ENCODE measurements at regions not wholly inside any gene's neighbourhood (a gene's known extent, or its start where the extent isn't known, plus 50 kb on each side); places are given as distances from the start of the nearest gene placed in this dataset.
"Not testable (repeated sequence)": the region's sequence is repeated elsewhere in the genome, so short reads cannot be mapped to it uniquely, and the experiment has no call there.

DNA sequence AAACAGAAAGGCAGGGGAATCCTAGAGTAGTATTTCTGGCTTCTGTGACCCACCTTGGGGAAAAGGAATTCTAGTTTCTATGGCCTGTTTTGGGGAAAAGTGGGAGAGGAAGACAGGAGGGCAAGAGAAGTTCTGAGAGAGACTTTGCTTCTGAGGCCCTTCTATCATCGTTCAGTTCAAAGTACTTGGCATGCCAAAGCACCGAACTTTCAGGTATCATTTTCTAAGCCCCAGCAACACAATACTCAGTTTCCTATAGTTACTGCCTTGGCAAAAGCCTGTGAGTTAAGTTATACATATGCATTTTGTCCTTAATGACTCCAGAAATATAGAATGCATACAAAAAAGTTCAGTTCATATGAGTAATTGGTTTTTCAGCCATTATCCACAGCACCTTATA lies 74.1 kb upstream of the CHD2 start:
- DNase-seq, result no peak

DNA sequence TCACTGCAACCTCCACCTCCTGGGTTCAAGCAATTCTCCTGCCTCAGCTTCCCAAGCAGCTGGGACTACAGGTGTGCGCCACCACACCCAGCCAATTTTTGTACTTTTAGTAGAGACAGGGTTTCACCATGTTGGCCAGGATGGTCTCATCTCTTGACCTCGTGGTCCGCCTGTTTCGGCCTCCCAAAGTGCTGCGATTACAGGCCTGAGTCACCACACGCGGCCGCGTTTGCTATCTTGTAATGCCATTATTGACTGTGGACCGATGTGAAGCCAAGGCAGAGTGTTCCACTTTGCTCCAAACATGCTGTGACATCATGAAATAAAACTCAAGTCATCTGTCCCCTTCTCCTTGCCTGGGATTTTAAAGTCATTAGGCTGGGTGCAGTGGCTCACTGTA lies 72.1 kb upstream of the CHD2 start:
- DNase-seq, result not testable (repeated sequence)

DNA sequence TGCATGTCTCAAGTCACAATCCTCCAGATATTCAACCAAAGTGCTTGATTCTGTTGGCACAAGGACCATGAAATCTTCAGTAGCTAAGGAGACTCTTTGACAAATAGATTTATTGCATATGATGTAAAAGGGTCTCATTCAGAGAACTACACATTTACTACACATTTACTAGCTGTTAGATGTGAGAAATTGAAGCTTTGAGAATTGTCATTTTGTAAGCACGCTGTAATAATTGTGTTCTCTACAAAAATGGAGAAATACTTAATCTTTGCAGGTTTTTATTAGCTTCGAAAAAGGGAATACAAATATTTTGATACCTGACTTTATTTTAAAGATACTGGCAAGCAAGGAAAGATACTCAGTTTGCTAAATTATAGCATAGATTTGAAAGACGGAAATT lies 70.2 kb upstream of the CHD2 start:
- DNase-seq, result no peak

DNA sequence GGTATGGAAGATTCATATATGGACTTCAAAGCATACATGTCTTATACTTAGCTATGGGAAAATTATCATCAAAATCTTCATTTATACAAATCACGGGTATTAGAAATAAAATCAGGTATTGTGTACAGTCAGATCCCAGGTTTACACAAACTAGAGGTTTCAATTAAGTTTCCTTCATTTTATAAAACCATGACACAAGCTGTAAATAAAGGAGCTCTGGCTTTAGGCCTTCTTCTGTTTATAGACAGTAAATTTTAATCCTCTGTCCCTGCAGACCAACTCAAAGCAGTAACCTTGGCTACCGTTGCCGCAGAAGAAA lies 68.8 kb upstream of the CHD2 start:
- DNase-seq, result no peak

DNA sequence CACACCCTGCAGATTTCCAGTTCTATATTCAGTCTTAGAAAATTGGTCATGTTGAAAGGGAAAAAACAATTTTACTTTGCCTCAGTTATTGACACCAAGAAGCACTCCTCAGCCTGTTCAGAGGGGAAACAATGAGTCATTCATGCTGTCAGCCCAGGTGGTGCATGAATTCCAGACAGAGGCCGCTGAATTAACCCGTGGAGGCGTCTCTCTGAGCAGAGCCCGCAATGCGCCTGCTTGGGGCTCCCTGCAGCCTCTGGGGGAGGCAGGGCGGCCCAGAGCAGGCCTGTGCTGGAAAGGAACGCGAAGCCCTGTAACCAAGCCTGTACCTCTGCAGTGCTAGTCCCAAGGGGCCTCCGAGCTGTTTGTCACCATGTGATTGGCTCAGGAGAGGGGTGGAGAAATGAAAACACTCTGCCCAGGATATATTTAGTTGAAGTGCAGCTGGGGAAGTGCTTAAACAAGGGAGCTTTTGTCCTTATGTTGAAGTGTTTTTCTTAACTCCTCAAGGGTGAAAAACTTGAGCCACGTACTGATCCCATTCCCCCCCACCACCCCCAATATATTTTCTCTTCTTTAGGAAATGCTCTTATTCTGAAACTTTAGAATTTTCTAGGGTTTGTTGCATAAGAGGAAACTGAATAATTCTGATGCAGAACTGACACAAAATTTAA lies 68.3 kb upstream of the CHD2 start:
- peak; percentile 95 for DNase-seq

DNA sequence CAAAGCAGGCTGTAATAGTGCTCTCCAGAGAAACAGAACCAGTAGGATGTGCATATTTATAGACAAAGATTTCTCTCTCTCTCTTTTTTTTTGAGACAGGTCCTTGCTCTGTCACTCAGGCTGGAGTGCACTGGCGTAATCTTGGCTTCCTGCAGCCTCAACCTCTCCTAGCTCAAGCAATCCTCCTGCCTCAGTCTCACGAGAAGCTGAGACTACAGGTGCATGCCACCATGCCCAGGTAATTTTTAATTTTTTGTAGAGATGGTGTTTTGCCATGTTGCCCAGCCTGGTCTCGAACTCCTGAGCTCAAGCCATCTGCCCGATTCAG lies 67.1 kb upstream of the CHD2 start:
- no peak for DNase-seq

DNA sequence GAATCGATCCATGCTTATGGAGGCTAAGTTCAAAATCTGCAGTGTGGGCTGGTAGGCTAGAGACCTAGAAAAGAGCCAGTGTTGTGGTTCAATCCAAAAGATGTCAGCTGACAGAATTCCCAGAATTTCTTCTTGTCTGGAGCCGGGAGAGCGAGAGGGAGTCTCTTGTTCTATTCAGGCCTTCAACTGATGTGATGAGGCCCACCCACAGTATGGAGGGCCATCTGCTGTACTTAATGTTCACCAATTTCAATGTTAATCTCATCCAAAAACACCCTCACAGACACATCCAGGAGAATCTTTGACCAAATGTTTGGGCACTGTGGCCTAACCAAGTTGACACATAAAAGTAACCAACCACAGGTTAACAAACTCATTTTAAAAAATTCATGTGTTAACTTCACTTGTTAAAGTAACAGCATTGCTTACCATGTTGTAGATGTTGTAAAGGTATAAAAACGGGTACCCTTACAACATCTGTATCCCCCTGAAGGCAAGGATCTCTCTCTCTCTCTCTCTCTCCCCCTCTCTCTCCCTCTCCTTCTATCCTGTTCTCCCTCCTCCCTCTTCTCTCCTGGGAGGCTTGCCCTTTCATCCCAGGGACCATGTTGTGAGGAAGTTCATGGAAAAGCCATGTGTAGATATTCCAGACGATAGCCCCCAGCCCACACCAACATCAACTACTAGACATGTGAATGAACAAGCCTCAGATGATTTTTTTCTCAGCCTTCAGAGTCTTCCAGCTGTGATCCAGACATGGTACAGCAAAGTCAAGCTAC lies 66.4 kb upstream of the CHD2 start:
- no peak for DNase-seq

DNA sequence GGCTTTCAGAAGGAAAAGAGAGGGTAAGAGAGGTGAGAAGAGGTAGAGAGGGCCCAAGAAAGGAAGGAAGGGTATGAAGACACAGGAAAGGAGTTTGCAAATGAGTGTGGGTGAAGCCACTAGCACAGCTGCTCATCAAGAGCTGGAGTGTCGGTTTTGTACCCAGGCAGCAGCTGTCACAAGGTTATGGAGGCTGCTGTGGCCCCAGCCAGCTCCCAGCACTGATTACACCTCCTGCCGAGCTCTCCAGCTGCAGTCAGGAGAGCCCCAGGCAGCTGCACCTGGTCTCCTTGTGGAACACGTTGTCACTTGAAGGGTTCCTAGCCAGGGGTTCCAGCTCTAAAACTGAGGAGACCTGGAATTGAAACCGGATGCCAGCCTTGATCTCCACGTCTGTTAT lies 60.4 kb upstream of the CHD2 start:
- no peak for DNase-seq

DNA sequence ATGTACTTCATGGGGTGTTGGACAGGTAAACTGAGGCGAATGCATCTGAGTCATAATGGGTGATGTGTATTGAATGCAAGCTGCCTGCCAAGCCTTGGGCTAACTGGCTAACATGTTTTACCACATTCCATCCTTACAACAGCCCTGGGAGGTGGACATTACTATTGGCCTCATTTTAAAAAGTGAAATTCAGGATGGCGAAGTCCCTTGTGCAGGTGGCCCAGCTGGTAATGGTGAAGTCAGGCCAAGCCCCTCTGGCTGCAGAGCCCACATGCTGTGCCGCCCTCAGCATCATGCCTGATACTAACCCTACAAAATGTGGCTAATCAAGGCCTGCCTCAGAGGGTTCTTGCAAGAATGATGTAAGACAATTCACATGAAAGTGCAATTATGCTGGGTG lies 60.0 kb upstream of the CHD2 start:
- no peak for DNase-seq

DNA sequence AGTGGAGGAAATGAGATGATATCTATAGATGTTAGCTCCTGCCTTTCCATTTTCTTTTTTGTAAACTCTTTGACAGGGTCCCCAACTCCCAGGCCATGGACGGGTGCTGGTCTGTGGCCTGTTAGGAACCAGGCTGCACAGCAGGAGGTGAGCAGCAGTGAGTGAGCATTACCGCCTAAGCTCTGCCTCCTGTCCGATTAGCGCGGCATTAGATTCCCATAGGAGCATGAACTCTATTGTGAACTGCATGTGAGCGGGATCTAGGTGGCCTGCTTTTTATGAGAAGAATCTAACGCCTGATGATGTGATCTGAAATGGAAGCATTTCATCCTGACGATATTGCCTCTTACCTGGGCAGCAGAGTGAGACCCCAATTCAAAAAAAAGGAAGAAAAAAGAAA lies 56.8 kb upstream of the CHD2 start:
- no peak for DNase-seq

DNA sequence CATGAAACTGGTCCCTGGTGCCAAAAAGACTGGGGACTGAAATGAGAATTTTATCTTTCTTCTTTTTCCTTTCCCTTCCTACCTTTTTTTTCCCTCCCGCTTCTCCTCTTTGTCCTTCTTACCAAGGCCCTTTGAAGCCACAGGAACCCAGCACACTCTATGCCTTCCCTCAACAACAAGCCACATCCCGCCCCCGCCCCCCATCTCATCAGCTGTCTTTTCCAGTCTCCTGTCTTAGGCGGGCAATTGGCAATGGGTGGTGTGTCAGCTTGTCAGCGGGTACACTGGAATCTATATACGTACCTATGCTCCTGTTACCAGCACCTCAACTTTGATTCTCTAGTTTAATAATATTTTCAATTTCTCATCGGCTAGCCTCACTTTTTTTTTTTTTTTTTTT lies 56.3 kb upstream of the CHD2 start:
- no peak for DNase-seq

DNA sequence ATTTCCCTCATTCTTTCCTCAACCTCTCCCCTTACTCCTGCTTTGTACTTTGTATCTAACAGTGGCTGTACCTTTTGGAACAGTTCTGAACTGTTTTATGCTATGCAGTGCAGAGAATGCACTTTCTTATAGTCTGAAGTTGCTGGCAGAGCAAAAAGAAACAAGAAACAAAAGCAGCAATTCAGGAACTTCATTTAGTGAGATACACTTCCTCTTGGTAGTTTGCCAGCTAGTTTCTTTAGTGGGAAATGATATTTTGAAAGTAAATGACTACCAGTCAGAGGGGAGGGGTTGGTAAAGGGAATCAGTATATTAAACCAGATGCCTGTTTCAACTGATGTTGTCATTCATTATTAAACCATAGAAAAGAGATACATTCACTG lies 55.0 kb upstream of the CHD2 start:
- DNase-seq, result peak; percentile 32

DNA sequence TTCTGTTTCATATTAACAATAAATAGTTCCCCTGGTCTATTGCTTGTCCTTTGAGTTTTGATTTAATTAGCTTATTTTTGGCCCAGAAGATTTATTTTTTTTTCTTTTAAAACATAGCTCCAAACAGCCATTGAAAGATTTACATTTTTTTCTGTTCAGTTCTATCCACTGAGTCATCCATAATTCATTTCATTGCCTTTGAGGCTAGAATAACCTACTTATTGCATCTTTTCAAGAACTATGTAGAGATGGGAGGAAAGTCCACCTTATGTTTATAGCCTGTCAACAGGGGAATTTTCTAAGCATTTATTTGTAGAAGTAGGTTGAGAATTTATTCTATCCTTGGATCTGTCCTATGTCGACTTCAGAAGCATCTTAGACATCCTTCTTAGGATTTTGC lies 53.4 kb upstream of the CHD2 start:
- DNase-seq, result peak; percentile 62

DNA sequence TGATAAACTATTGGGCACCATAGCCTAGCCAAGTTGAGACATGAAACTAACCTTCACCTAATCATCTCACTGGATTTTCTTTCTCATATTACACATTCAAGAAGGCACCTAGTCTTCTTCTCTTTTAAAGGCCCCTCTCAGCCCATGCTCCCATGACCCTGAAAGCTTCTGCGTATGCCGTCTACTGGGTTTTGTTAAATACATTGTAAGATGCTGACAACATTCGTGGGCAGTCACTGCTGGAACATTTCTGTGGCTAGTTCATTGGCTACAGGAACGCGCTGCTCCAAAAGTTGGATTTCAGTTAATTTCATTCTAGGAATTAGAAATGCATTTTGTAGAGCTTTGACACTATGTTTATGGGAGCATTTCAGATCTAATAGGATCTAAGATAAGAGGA lies 52.3 kb upstream of the CHD2 start:
- DNase-seq, result no peak

DNA sequence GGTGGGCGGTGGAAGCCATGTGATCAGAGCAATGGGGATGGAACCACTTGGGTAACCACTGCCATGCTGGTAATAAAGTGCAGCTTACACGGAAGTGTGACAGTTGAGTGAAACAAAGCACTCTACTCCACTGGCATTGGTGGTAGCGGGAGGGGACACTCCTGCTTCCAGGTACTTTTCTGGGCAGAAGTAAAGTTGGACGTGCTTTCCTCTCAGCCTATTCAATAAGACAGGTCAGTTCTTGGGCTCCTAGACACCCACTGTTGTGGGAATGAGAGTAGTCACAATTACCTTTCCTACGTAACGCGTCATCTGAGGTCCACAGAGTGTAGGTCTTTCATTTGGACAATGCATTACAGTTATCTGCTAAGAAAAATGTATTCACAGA lies 51.7 kb upstream of the CHD2 start:
- DNase-seq, result no peak

DNA sequence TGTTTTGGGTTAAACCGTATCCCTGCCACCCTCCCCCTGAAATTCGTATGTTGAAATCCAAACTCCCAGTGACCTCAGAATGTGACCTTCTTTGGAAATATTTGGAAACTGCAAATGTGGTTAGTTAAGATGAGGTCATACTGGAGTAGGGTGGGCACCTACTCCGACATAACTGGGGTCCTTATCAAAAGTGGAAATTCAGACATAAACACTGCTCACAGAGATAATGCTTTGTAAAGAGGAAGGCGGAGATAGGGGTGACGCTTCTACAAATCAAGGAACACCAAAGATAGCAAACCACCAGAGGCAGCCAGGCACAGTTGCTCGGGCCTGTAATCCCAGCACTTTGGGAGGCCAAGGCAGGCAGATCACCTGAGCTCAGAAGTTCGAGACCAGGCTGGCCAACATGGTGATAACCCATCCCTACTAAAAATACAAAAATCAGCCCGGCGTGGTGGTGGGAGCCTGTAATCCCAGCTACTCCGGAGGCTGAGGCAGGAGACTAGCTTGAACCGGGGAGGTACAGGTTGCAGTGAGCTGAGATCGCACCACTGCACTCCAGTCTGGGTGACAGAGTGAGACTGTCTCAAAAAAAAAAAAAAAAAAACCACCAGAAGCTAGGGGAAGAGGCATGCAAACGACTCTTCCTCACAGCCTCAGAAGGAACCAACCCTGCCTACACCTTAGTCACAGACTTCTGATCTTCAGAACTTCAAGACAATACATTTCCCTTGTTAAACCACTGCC lies 51.1 kb upstream of the CHD2 start:
- DNase-seq, result peak; percentile 54

DNA sequence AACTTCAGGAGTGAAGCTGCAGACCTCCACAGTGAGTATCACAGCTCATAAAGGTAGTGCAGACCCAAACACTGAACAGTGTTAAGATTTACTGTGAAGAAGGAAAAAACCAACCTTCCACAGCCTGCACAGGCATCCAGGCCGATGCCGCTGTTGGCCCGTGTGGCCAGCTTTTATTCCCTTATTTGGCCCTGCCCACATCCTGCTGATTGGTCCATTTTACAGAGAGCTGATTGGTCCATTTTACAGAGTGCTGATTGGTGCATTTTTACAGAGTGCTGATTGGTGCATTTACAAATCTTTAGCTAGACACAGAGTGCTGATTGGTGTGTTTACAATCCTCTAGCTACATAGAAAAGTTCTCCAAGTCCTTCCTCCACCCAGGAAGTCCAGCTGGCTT lies 49.9 kb upstream of the CHD2 start:
- not testable (repeated sequence) for DNase-seq

Measured in fibroblast of skin of back (primary cell).